ENCODE measurements at regions not wholly inside any gene's neighbourhood (a gene's known extent, or its start where the extent isn't known, plus 50 kb on each side); places are given as distances from the start of the nearest gene placed in this dataset.

DNA sequence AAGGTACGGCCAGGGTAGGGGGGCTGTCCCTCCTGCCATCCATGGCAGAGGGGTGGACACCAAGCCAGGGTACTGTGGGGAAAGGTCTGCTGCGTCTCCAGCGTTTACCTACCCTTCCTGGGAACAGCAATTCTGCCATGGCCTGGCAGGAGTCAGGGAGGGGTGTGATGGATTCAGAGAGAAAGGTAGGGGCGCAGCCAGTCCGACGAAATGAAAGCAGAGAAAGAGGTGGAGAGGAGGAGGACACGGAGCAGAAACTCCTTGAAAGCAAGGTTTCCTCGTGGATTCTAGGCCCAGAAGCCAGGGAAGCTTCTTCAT is 182.9 kb downstream of the ZFP36L2 start:
- TF ChIP-seq, protein P1, sequence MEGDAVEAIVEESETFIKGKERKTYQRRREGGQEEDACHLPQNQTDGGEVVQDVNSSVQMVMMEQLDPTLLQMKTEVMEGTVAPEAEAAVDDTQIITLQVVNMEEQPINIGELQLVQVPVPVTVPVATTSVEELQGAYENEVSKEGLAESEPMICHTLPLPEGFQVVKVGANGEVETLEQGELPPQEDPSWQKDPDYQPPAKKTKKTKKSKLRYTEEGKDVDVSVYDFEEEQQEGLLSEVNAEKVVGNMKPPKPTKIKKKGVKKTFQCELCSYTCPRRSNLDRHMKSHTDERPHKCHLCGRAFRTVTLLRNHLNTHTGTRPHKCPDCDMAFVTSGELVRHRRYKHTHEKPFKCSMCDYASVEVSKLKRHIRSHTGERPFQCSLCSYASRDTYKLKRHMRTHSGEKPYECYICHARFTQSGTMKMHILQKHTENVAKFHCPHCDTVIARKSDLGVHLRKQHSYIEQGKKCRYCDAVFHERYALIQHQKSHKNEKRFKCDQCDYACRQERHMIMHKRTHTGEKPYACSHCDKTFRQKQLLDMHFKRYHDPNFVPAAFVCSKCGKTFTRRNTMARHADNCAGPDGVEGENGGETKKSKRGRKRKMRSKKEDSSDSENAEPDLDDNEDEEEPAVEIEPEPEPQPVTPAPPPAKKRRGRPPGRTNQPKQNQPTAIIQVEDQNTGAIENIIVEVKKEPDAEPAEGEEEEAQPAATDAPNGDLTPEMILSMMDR (IDR thresholded peaks at IDR 0.05; ENCODE audit: insufficient read depth, low read length) = no peak
- no peak for TF ChIP-seq POLR2AphosphoS5 (IDR thresholded peaks at IDR 0.05; ENCODE audit: low read depth)
- TF ChIP-seq, protein P2, sequence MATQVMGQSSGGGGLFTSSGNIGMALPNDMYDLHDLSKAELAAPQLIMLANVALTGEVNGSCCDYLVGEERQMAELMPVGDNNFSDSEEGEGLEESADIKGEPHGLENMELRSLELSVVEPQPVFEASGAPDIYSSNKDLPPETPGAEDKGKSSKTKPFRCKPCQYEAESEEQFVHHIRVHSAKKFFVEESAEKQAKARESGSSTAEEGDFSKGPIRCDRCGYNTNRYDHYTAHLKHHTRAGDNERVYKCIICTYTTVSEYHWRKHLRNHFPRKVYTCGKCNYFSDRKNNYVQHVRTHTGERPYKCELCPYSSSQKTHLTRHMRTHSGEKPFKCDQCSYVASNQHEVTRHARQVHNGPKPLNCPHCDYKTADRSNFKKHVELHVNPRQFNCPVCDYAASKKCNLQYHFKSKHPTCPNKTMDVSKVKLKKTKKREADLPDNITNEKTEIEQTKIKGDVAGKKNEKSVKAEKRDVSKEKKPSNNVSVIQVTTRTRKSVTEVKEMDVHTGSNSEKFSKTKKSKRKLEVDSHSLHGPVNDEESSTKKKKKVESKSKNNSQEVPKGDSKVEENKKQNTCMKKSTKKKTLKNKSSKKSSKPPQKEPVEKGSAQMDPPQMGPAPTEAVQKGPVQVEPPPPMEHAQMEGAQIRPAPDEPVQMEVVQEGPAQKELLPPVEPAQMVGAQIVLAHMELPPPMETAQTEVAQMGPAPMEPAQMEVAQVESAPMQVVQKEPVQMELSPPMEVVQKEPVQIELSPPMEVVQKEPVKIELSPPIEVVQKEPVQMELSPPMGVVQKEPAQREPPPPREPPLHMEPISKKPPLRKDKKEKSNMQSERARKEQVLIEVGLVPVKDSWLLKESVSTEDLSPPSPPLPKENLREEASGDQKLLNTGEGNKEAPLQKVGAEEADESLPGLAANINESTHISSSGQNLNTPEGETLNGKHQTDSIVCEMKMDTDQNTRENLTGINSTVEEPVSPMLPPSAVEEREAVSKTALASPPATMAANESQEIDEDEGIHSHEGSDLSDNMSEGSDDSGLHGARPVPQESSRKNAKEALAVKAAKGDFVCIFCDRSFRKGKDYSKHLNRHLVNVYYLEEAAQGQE (IDR thresholded peaks at IDR 0.05; ENCODE audit: insufficient replicate concordance, low read depth) = no peak
